Kidney glomerular epithelial cell (primary cell): ENCODE measurements at regions not wholly inside any gene's neighbourhood (a gene's known extent, or its start where the extent isn't known, plus 50 kb on each side); places are given as distances from the start of the nearest gene placed in this dataset.
"Not testable (repeated sequence)": the region's sequence is repeated elsewhere in the genome, so short reads cannot be mapped to it uniquely, and the experiment has no call there.

Experiments
- DNase-seq: peaks from one replicate; lab custom pipeline; 2025; lab: John Stamatoyannopoulos, UW

DNA sequence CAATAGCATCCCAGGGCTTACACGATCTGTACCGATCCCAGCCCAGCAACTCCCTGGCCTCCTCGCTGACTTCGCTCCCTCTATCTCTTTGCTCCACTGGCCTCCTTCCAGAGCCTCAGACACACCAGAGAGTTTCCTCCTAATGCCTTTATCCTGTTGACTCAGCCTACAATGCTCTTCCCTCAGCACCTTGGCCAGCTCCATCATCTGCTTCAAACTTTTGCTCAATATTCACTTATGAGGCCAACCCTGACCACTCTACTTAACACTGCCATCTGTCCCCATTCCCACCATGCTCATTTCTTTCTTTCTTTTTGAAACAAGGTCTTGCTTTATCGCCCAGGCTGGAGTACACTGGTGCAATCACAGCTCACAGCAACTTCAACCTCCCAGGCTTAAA, 180.9 kb downstream of the CEP170 start:
- not testable (repeated sequence) for DNase-seq

DNA sequence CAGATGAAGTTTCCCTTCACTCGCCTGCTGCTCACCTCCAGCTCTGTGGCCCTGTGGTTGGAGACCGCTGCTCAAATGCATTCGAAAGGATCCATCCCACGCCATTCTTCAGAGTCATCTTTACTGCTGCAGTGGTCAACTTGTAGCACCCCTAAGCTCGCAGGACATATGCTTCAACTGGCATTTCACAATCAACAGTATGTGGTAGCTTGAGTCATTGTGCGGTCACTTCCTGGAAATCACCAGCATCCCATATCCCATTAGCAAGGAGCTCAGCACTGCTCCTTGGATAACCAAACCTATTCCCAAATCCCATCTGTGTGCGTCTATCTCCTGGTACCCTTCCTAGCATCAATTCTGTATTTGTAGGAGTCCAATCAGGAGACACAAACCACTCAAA, 188.0 kb downstream of the CEP170 start:
- not testable (repeated sequence) for DNase-seq

DNA sequence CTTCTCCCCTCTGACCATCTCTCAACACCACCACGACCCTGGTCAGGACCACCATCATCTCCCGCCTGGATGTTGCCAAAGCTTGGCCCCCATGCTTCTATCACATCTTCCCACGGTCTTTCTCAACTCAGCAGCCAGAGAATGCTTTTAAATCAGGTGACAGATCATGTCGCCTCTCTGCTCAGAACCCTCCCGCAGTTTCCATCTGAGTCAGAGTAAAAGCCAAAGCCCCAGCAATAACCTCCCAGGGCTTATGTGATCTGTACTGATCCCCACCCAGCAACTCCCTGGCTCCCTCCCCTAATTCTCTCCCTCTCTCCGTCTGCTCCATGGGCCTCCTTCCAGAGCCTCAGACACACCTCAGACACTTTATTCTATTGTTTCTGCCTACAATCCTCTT, 193.1 kb downstream of the CEP170 start:
- DNase-seq: not testable (repeated sequence)

DNA sequence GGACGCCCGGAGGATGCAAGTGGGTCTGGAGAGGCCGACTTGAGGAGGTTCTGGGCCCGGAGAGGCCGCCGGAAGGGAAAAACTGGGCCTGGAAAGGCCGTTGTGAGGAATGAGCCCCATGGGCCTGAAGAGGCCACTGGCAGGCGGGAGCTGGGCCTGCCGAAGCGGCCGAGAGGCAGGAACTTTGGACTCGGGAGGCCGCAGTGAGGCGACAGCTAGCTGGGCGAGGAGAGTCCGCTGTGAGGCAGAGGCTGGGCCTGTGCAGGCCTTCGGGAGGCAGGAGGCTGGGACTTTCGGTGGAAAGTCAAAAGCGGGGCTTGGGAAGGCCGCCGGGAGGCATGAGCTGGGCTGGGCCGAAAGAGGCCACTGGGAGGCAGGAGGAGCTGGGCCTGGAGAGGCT, 199.6 kb downstream of the CEP170 start:
- DNase-seq: not testable (repeated sequence)

DNA sequence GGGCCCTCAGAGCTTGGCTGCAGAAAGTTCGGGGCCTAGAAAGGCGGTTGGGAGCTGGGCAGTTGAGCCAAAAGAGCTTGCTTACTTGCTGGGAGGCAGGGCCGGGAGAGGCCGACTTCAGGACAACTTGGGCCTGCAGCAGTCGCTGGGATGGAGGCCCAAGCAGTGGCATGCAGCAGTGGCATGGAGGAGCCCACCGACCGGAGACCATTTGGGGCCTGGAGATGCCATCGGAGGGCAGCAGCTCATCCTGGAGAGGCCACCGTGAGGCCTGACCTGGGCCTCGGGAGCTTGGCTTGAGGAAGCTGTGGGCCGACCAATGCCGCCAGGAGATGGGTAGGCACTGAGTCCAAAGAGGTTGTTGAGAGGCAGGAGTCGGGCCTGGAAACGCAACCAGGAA, 200.0 kb downstream of the CEP170 start:
- not testable (repeated sequence) for DNase-seq

DNA sequence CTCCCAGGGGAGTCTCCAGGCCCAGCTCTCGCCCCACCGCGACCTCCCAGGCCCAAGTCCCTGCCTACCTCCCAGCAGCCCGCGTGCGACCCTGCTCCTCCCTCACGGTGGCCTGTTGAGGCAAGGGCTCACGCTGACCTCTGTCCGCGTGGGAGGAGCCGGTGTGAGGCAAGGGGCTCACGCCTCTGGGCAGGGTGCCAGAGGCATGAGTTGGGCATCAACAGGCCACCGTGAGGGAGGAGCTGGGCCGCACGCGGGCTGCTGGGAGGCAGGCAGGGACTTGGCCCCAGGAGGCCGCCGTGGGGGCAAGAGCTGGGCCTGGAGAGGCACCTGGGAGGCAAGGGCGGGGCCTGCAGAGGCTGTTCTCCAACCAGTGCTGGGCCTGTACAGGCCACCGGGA, 200.4 kb downstream of the CEP170 start:
- DNase-seq: not testable (repeated sequence)

DNA sequence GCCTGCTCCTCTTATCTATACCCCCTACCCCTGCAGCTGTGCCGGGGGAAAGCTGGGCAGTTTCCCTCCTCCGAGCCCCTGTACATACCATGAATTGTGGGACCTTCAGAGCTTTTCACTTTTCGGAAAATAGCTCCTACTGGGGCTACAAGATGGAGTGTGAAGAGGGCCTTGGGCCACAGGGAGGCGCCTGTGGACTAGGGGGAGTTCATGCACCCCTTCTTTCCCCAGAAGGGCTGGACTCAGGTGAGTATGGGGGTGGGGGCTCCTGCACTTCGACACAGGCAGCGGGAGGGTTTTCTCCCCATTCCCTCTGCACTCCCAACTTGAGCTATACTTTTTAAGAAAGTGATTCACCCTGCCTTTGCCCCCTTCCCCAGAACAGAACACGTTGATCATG, 202.0 kb downstream of the CEP170 start:
- not testable (repeated sequence) for DNase-seq

DNA sequence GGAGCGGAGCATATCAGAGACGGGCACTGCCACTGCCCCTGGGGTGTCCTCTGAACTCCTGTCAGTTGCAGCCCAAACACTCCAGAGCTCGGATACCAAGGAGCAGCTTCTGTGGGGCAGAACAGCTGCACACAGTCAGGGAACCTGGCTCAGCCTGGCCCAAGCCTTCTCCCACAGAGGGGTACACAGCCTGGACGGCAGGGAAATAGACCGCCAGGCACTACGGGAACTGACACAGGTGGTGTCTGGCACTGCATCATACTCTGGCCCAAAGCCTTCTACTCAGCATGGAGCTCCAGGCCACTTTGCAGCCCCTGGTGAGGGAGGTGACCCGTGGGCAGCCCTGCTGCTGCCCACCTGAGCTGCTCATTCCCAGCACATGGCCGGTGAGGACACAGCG, 204.5 kb downstream of the CEP170 start:
- DNase-seq: not testable (repeated sequence)

DNA sequence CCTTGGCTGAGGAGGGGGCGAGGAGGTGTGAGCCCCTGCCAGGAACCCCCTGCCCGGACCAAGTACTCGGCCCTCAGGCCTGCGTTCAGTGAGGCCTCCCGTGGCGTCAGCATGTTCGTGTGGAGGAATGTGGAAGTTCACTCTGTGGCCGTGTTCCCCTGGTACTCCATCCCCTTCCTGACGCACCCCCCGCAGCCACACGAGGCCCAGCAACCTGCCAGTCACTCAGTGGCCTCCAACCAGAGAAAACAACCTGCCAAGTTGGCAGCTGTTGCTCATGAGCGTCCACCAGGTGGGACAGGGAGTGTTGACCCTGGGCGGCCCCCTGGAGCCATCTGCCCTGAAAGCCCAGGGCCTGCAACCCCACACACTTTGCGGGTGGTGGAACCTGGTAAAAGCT, 205.4 kb downstream of the CEP170 start:
- DNase-seq: not testable (repeated sequence)

DNA sequence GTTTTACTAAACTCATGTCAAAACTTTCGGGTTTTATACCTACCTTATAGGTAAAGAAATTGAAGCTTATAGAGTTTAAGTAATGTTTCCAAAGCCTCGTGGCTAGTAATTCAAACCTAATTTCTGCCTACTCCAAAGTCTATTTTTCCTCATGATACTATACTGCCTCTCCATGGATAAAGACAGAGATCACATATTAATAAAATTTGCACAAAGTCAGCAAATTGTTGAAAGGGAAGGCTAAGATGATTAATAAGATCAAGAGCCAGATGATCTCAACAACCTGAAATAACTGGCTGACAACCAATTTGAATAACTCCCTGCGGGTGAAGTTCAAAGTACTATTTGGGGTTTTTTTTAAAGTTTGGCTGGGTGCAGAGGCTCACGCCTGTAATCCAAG, 233.7 kb downstream of the CEP170 start:
- not testable (repeated sequence) for DNase-seq

DNA sequence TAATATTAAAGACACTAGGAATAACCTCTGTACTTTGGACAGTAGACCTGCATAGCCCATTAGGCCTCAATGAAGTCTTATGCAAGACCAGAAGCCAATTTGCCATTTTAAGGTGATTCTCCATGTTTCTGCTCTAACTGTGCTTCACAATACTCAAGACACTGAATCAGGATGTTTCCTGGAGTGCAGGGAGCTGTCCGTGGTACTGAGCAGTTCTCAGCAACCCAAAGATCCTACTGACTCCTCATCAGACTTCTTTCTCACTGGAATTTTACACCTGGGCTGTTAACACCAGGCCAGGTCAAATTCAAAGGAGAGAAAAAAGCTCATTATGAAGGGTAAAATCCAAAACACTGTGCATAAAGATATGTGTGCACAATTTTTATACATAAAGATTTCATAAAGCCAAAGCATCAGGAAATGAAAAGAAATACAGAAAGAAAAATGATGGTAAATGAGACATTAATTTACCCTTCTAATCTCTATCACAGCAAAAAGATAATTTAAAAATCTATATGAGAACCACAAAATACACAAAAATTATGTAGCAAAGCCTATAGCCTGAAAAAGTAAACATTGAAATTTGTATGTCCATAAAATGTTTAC, 235.9 kb downstream of the CEP170 start:
- not testable (repeated sequence) for DNase-seq

DNA sequence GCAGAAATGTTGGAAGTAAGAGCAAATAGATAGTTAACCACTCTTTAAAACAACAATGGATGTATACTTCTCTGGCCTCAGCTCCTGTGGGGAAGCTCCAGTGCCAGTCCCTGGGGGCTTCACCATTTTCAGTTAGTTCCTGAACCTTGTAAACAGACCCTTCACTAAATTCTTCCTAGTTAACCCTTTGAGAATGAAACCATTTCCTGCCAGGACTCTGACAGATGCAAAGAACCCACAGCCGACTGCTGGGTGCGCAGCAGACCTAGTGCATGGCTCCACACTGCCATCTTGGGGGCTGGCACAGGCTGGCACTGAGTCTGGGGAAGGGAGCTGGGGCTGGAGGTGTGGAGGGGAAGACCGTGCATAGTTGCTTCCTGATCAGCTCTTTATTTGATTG, 244.4 kb downstream of the CEP170 start:
- not testable (repeated sequence) for DNase-seq

DNA sequence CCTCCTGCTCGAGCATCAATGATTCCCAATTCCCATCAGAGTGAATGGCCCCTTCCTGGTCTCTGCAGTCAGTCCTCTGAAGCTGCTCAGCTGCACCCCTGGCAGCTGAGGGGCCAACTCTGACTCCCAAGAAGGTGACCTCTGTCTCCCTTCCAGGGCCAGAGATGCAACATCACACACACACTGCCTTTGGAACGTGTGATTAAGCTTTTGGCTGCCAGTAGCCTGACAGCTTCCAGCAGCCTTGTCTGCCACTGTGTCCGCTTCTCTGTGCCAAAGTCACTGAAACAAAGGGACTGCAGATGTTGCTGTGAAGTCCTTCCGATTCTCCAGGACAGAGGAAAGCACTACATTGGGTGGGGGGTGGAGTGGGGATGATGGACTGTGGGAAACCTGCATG, 254.1 kb downstream of the CEP170 start:
- not testable (repeated sequence) for DNase-seq

DNA sequence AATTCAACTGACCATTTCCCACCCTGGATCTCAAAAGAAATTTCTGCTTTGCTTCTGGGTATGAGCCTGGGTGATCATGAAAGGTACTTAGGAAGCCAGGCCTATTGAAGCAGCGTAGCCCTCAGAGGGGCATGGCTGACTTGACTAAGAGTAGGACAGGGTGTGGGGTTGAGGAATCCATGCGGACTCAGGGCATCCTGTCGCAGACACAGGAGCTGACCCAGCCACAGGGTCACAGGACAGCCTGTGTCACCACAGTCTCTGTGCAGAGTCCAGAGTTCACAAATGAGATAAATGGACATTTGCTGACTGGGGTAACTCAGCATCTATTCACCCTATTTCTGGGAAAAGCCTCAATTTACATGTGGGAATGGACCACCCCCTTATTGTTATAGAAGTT, 262.3 kb downstream of the CEP170 start:
- not testable (repeated sequence) for DNase-seq

DNA sequence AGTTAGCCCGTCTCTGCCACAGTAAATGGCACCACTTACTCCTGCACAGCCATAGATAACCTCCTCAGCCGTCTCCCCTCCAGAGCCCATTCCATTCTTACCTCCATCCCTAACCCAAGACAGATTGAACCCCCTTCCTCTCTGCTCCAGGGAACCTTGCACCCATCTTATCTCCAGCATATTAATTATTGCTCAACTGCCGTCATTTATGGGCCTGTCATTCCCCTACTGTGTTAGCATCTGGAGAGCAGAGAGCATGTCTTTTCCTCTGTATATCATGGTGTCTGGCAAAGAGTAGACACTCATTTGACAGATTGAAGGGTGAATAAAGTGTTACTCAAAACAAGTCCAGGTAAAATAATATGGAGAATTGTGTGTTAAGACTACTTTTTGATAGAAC, 270.0 kb downstream of the CEP170 start:
- DNase-seq: not testable (repeated sequence)

DNA sequence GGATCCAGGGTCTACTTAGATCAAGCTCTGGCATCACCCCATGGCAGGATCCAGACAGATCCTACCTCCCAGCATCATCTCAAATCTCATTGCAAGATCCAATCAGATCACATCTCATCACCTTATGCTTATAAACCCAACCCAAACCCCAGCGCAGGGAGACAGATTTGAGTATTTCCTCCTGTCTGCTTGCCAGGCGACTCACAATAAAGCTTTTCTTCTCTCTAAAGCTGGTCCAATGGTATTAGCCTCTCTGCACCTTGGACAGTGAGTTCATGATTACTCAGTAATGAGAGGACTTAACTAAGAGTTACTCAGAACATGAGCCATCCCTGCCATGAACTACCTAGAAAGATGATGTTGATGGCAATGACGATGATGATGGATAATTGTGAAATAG, 281.7 kb downstream of the CEP170 start:
- not testable (repeated sequence) for DNase-seq

DNA sequence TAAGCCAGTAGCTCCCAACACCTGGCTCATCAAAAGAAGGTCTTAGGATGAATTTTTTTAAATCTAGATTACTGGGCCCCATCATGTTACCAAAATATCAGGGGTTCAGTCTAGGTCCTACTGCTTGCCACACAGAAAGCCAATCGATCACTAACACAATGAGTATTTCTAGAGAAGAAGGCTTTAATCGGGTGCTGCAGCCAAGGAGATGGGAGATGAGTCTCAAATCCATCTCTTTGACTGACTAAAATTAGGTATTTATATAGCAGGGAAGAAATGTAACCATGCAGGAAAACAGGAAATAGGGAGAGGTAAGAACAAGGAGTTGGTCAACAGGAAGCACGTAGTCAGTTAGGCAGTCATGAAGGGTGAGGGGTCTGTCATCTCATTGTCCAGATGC, 288.2 kb downstream of the CEP170 start:
- no peak for DNase-seq

DNA sequence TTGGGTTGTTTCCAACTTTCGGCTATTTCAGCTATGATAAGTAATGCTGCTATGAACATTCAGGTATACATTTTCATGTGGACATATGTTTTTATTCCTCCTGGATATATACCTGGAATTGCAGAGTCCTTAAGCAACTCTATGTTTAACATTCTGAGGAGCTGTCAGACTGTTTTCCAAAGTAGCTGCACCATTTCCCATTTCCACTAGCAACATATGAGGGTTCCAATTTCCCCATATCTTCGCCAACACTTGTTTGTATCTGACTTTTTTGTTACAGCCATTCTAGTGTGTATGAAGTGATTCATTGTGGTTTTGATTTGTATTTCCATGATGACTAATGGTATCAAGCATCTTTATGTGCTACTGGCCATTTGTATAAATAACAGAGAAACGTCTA, 295.7 kb downstream of the CEP170 start:
- DNase-seq: not testable (repeated sequence)

DNA sequence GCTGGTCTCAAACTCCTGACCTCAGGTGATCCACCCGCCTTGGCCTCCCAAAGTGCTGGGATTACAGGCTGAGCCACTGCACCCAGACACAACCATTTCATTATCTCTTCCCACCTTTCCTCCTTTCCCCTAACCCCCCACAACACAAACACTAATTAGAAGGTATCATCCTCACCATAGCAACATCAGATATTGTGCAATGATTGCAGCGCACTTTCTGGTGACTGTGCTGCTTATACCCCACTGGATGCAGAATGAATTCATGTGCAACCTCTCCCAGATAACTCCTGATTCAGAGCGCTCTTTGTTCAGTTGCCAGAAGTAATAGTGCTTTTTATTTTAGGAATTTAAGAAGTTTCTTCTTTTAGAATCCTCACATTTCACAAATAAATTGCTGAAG, 300.1 kb downstream of the CEP170 start:
- not testable (repeated sequence) for DNase-seq

DNA sequence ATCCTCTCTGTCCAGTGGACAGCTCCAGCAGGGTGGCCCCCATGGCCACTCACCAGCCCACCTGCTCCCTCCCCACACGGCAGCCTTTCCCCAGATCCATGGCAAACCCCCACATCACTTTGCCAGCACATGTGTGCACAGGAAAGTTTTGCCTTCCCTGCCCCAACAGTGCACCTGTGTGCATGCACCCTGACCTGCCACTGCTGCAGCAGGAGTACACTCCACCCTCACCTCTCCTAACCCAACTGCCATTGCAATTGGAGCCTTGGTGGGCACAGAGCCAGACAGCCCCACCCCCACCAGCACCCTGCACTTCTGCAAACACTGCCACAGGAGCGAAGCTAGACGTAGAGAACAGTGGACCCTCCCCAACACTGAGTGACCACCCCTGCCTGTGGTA, 308.9 kb downstream of the CEP170 start:
- DNase-seq: no peak

DNA sequence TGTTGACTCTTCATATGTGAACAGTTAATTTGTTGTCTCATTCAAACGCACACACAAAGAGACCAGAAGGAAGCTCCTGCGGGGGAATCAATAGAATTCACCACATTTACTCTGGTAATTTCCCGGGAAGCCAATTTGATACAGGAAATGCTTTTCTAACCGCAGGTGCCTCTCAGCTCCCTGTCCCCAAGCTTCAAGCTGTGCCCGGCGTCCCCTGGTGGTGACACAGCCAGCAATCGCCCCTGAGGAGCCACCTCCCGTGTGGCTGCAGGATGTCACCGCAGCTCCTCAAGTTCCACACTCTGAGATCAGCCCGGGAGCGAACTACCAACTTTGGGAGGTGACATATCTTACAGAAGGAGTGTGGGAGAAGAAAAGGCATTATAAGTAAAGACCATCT, 318.4 kb downstream of the CEP170 start:
- not testable (repeated sequence) for DNase-seq

DNA sequence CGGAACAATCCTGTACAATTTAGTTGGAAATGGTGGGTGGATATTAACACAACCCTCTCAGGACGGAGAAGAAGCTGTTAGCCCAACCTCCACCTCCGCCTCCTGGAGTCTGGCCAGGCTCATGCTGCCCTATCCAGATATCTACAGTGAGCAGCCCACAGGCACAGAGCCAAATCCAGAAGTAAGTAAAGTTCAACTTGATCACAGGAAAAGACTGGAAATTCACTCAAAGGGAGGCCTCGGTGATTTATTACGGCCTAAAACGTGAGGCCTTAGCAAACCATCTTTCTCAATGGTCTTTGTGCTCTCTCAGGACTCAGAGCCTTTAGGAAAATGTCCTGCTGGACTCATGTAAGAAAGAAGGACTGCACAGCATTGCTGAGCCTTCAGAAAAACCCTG, 330.4 kb downstream of the CEP170 start:
- DNase-seq: not testable (repeated sequence)

DNA sequence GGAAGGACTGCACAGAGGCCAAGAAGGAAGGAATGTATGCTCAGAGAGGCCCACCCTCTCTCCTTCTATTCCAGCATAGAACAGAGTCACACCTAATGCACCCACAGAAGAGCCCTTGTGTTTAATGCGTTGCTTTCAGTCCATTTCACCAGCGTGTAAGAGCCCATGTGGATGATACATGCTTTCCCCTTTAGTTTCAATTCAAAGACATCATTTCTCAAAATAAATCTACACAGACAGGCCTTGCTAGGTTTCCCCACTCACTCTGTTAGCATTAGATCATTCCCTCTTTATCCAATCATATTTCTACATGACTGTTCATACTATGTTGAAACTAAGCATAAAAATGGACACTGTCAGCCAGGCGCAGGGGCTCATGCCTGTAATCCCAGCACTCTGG, 331.5 kb downstream of the CEP170 start:
- DNase-seq: not testable (repeated sequence)

DNA sequence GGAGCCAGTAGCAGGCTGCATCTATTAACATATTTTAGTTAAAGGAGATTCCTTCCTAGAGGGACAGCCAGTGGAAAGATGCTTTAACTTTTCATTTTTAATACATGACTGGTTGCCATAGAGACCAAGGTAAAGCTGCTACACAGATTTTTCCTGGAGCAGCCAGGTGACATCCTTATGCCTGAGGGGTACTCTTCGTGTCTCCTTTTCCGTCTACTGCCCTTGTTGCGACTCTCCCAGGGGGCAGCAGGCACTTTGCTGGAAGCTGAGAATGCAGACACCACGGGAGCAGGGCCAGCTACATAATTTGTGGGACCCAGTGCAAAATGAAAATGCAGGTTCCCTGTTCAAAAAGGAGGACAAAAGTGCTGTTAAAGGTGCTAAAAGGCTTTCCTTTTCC, 340.4 kb downstream of the CEP170 start:
- not testable (repeated sequence) for DNase-seq
